HUES48 (cell line): ENCODE measurements at regions not wholly inside any gene's neighbourhood (a gene's known extent, or its start where the extent isn't known, plus 50 kb on each side); places are given as distances from the start of the nearest gene placed in this dataset.

Source experiments
- H3K27ac ChIP-seq: one replicate; pipeline ENCODE4 v1.7.0; 2013; ENCODE audit warnings: low read depth, low read length, inconsistent platforms
- H3K27me3 ChIP-seq: 2 replicates; pipeline ENCODE4 v1.6.1; 2013; ENCODE audit warnings: mild to moderate bottlenecking, low read length; ENCODE audit not compliant: control insufficient read depth, insufficient read depth
- H3K36me3 ChIP-seq: 2 replicates; pipeline ENCODE4 v1.6.1; 2013; ENCODE audit warnings: low read length; ENCODE audit not compliant: control insufficient read depth, insufficient read depth
- H3K4me1 ChIP-seq: 2 replicates; pipeline ENCODE4 v1.6.1; 2013; ENCODE audit warnings: mild to moderate bottlenecking, low read length; ENCODE audit not compliant: control insufficient read depth, insufficient read depth
- H3K4me3 ChIP-seq: 2 replicates; pipeline ENCODE4 v1.5.1; 2013; ENCODE audit warnings: mild to moderate bottlenecking, low read depth, low read length
- H3K9ac ChIP-seq: 2 replicates; pipeline ENCODE4 v1.6.1; 2013; ENCODE audit warnings: mild to moderate bottlenecking, low read depth, low read length, moderate library complexity
- H3K9me3 ChIP-seq: 2 replicates; pipeline ENCODE4 v1.6.1; 2013; ENCODE audit warnings: low read length; ENCODE audit not compliant: control insufficient read depth, insufficient read depth

- no peak overlapping the region for H3K4me3 ChIP-seq
- H3K36me3 ChIP-seq, result no peaks in the 10 kb centered on the region
- H3K4me1 ChIP-seq, result no peaks in the 10 kb centered on the region
Measured at GRCh38 chr4:11484531-11484930, 55.8 kb upstream of the HS3ST1 start.

GRCh38 chr4:11483046-11483445, 54.4 kb upstream of the HS3ST1 start:
- no peaks in the 10 kb centered on the region for H3K36me3 ChIP-seq
- no peak overlapping the region for H3K9ac ChIP-seq
- no peaks in the 10 kb centered on the region for H3K9me3 ChIP-seq
- no peaks in the 10 kb centered on the region for H3K4me1 ChIP-seq
- no peak overlapping the region for H3K27ac ChIP-seq
- no peak overlapping the region for H3K4me3 ChIP-seq
- no peaks in the 10 kb centered on the region for H3K27me3 ChIP-seq

More at GRCh38 chr4:11484531-11484930, 55.8 kb upstream of the HS3ST1 start:
- Histone ChIP-seq H3K9ac (no peak overlapping the region), H3K27me3 (no peaks in the 10 kb centered on the region), H3K27ac (no peak overlapping the region), H3K9me3 (no peaks in the 10 kb centered on the region)

- H3K4me1 ChIP-seq, result no peaks in the 10 kb centered on the region
- H3K27ac ChIP-seq, result no peak overlapping the region
- H3K27me3 ChIP-seq, result no peaks in the 10 kb centered on the region
- no peaks in the 10 kb centered on the region for H3K9me3 ChIP-seq
- no peak overlapping the region for H3K4me3 ChIP-seq
- no peaks in the 10 kb centered on the region for H3K36me3 ChIP-seq
- H3K9ac ChIP-seq, result no peak overlapping the region
Measured at GRCh38 chr4:11480683-11481082, 52.0 kb upstream of the HS3ST1 start.
